GM23248 (cell line): ENCODE measurements at regions not wholly inside any gene's neighbourhood (a gene's known extent, or its start where the extent isn't known, plus 50 kb on each side); places are given as distances from the start of the nearest gene placed in this dataset.

ENCODE experiments used
- EZH2 ChIP-seq: fragments of 200-600 bp; sonication (generic); IDR thresholded peaks from 2 replicates; pipeline ENCODE4 v1.6.1; 2018; ENCODE audit warnings: antibody characterized with exemption, mild to moderate bottlenecking; ENCODE audit not compliant: insufficient read depth, poor library complexity, severe bottlenecking
- EZH2phosphoT487 ChIP-seq: fragments of 200-600 bp; sonication (generic); IDR thresholded peaks from 2 replicates; pipeline ENCODE4 v1.6.1; 2018; ENCODE audit warnings: antibody characterized with exemption, moderate library complexity, mild to moderate bottlenecking, low read depth; ENCODE audit not compliant: insufficient read depth

DNA sequence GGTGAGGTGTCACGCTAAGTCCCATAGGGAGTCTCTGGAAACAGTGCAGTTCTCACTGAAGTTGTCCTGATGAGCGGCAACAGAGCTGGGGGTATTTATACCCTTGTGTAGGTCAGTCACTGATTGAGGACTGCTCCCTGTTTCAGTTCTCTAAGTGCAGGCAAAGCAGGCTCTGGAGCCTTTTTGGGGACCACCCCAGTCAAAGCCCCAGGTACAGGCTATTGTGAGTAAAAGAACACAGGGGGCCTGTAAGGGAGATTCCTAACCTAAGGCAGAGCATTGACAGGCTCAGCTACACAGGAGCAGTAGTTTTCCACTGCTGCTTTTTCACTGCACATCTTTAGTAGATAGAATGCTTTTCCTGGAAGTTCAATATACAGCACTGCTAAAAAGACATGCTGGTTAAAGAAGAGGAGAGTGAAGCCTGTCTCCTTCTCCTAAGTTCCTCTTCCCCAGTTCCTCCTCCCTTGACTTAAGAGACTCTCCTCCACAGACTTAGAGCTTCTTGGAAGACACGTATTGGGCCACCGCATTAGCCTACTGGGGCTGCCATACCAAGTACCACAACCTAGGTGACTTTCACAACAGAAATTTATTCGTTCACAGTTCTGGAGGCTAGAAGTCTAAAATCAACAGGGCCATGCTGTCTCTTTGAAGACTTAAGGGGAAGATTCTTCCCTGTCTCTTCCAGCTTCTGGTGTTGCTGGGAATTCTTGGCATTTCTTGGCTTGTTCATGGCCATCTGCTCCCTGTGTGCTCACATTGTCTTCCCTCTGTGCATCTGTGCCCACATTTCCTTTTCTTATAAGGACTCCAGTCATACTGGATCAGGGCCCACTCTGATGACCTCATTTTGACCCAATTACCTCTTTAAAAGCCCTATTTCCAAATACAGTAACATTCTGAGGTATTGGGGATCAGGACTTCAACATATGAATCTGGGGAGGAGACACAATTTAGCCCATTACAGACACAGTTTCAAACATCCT lies 221.0 kb downstream of the ESM1 start:
- TF ChIP-seq EZH2: no peak
- no peak for TF ChIP-seq EZH2phosphoT487
